ENCODE measurements at regions not wholly inside any gene's neighbourhood (a gene's known extent, or its start where the extent isn't known, plus 50 kb on each side); places are given as distances from the start of the nearest gene placed in this dataset.

DNA sequence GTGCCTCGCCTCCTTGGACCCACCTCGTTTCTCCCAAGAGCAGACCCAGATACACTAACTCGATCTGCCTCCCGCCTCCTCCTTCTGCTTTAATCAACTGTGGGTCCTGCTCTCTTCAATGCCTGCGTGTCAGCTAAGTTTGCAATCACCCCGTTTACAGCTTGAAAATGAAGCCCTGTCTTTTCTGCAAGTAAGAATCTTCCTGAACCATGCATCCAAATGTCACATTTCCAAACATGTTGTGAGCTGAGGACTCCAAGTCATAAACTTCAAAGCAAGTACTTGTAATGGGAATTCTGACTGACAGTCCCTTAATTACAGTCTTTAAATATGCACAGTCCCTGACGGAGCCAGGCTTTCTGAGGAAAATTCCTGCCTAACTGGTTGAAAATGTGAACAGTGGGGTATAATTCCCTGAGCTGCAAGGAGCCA is 154.9 kb upstream of the UQCRFS1 start:
- TF ChIP-seq POLR2AphosphoS5 (IDR thresholded peaks at IDR 0.05; ENCODE audit: low read depth, low read length): no peak
- no peak for TF ChIP-seq REST (IDR thresholded peaks at IDR 0.05; ENCODE audit: insufficient read depth in 1 of 2, low read depth in 2 of 2, low read length in 2 of 2)

All from PFSK-1 (cell line).